8988T (cell line): ENCODE measurements at regions not wholly inside any gene's neighbourhood (a gene's known extent, or its start where the extent isn't known, plus 50 kb on each side); places are given as distances from the start of the nearest gene placed in this dataset.

Experiments
- DNase-seq: peaks from one replicate; pipeline ENCODE4 v3.0.0; 2011

DNA sequence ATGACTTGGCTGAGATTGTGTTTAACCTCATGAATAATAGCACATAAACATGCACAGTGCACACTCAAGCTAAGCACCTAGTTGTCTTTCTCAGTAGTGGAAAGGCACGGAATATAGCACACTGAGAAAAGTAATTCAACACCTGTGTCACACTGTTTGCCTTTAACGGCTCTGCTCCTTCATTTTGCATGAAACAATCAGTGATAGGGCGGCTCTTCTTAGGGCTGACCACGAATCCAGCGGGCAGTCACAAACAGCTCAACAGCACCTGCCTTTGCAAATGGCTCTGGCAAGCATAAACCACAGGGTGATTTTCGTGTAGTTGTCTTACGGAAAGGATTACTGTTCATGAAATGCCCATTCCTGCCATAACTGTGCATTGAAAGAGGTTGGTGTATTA is 954.0 kb upstream of the TENM3 start:
- DNase-seq = no peak

DNA sequence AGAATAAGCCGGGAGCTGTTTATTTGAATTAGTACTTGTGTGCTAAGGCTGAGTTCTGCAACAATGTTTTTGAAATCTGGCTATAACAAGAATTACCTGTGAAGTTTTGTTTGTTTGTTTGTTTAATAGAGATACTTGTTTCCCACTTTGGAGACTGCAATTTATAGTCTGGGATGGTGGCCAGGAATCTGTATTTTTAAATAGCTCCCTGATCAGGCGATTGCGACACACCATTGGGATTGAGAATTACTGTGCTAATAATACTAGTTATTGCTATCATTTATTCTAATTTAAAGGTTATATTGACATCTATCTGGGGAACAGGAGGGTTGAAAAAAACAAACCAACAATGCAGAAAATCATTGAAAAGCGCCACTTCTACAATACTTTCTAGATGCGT is 951.6 kb upstream of the TENM3 start:
- DNase-seq = no peak

DNA sequence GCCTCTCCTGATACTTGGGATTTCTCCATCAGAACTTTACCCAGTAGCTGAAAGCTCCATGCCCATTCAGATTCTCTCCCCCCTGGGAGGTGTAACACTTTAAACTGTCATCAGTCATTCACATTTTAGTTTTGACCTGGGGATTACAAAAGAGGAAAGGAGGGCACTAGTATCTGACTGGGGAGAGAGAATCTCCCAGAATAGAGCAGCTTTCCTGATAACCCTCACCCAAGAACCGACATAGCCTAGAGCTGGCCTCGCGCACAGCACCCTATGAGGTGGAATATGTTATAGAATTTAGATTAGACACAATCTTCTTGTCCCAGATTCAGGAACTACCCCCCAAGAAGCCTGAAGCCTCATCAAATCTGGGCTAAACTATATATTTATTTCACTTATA is 950.2 kb upstream of the TENM3 start:
- no peak for DNase-seq

DNA sequence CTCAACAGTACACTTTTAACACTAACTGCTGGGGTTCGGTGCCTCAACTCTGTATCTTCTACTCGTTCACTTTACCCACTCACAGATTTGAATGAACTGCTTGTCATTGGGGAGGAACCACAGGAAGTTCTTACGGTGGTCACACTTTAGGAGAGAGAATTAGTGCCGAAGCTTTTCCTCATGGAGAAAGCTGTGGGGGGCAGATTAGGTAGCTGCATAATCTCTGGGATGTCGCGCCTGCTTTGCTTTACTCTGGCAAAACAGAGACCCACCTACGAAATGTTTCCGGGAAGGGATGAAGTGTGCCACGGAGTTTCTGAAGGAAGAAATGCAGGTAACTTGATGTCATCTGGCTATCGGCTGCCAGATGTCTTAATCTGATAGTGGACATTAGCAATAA is 949.7 kb upstream of the TENM3 start:
- no peak for DNase-seq

DNA sequence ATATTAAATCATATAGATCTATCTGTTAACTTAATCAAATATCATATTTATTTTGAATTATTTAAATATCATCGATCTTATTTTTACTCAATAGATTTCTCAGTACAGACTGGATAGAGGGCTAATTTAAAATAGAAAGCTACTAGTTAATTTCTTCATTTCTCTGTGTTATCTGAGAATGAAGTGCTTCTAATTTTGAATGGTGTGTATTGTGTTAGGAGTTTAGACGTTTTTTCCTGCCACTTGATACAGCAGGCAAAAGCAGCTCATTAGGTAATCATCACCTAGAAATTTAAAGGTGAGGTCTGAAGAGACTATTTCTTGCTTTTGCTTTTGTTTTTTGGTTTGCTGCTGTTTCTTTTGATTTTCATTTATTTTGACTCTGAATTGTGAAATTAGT is 948.8 kb upstream of the TENM3 start:
- DNase-seq = no peak

DNA sequence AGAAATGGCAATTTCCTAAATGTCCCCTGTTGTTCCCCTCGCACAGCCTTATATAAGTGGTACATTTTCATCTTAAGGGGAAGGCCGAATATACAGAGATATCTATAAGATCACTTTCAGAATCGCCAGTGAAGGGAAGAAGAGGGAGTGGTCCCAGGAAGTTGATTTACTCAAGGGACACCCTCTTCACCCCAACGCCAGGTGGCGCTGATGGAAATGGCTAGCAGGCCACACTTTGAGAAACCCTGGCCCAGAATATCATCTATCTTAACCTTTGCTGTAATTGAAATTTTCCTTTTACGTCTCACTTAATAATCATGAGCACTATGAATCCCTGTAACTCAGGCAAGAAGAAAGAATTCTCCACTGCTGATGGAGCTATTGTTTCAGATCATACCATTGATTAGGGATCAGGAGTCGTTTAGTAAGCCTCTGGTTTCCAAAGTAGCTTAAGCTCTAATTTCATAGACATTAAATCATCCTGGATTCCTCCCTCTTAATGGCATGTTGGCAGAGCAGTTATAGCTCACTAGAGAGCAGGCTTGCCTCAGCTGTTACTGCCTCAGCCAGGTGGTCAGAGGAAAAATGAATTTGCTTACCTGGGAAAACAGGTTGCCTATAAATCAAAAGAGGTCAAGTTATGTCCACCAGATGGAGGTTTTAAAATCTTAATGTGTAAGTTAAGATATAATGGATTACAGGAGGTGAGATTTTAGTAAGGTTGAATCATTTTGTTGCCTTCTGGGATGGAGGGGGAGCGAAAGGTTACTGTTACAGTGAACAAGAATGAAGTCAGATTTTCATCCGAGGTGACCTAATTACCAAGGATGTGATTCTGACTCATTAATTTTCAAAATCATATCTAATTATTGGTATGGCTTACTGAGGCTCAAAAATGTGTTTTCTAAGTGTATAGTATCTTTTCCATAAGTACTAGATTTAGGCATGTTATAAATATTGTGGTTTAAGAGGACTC is 941.2 kb upstream of the TENM3 start:
- DNase-seq = no peak

DNA sequence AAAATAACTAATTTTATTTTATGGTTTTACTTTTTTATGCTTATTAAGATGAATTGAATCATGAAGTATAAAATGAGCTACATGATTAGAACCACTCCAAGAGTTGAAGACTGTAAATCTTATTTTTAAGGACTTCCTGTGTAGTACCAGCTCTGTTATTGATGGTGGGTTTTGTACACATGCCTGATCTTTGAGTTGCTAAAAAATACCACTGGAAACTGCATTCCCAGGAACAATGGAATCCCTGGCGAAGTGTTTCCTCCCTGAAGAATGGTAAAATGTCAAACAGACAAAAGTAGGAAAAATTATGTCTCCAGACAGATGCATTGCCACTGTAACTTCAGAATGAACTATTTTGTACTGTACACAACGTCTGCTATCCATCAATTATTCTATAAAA is 935.4 kb upstream of the TENM3 start:
- no peak for DNase-seq

DNA sequence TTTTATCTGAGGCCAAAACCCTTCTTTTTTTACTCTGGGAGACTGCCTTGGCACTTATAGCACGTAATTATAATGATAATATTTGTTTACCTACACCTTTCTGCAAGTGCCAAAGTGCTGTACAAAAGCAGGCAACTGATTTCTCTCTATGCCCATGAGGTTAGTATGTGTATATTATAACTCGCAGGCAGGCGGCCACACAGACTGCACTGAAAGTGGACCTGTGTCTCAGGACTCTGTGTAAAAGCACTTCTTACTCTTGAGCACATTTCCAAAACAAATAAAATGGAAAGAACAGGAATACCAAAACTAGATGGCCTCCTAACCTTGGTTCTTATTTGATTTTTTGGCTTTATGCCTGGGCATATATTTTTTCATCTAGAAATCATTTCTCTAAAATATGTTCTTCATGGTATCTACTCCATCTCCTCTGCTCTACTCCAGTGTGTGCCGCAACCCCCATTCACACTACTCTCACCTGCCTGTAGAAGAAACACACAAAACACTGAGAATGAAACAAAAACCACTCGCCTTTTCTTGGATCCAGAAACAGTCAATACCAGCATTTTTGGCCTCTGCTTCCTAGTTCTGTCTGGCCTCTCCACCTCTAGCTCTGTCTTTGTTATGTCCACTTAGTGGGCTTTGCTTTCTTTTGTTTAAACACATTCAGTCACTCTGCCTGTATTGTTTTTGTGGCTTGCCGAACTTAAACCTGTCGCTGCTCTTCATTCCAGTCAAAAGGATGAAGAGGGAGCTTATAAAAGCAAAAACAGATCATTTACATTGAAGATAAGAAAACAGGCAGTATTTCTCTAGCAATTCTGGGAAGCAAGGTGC is 934.5 kb upstream of the TENM3 start:
- DNase-seq = no peak

DNA sequence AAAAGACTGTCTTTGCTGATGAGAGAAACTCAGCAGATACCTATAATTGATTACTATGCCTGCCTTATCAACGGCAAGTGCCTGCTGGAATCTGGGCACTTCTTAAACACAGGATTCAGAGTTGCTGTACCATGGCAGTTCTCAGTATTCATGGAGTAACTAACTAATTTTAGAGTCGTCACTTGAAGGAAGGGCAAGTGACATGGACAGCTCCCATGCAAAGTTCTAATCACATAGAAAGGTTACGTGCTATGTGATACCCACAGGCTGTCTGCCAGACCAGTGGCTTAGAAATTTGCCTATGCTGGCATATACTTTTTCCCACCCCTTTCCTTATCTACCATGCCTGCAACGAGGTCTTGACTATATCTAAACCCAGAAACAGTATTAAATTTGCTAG is 931.1 kb upstream of the TENM3 start:
- DNase-seq = no peak

DNA sequence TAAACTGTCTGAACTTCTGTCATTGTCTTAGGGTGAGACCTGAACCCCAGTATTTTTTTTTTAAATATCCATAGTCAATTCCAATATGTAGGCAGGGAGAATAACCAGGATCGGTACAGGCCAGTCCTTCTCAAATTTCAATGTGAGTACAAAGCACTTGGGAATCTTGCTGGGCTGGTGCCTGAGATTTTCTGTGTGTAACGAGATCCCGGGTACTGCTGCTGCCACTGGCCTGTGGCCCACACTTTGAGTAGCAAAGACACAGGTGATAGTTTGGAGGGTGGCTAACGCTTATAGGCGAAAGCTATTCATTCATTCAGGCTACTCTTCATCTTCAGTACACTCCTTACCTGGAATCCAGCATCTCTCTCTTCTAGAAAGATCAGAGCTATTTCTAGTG is 923.6 kb upstream of the TENM3 start:
- DNase-seq = no peak

DNA sequence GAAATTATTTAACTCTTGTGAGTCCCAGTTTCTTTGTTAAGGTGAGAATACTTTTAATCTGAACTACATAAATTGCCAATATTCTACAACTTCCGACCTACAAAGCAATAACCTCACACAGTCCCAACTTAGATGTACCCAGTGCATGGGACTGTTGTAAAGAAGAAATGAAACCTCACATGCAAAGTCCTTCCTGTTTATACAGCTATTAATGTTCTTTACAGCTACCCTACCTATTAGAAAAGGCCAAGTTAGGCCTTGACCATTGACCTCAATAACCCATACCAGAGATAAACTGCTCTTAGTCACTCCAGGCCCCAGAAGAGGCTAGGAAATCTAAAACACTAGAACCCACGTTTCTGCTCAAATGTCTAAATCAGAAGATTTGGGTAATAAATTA is 920.1 kb upstream of the TENM3 start:
- no peak for DNase-seq

DNA sequence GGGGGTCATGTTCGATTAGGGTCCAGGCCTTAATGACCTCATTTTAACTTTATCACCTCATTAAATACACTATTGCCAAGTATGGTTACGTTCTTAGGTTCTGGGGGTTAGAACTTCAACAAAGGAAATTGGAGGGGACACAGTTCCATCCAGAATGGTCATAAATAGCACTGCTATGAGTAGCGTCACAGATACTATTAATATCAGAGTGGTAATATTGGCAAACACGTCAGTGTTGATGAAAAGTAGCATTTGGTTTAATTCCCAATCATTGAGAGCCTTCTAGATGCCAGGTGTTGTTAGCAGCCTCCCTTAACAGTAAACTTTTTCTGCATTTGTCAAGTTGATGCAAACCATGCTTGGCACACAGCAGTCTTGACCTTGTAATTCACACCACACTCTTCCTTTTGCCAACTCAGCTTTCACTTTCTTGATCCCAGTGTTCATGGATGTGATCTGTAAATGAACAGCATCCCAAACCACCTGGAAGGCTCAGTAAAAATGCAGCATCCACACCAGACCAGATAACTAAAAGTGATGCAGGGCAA is 912.5 kb upstream of the TENM3 start:
- no peak for DNase-seq

DNA sequence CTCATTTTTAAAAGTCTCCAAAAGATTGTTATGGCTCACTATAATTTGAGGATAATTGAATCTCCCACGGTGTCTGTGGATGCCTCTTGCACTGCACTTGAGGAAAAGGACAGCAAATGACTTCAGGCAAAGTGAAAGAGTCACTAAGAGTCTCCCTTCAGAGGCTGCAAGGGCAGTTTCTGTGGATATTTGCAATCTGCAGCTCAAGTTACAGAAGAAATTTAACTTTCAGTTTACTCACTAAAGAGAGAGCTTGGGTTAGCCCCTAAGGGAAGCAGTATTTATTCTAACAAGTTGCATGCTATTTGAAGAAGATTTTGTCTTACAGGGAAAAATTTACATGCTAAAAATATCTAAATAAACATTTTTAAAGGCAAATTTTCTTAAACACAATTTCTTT is 912.0 kb upstream of the TENM3 start:
- DNase-seq = no peak

DNA sequence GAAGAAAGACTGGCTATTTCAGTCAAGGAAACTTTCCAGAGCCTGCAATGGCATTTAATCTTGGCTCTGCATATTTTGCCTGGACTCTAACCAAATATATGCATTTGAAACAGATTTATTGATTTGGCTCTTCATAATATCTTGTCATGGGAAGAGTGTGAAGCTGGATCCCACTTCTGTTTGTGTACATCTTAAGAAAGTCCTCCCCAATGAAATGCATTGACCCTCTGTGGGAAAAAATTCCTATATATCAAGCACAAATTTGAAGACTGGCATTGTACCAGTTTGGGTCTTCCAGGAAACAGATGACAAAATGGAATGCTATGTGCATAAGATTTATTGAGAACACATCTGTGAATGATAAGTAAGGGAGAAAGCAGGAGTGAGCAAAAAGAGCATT is 897.3 kb upstream of the TENM3 start:
- DNase-seq = no peak

DNA sequence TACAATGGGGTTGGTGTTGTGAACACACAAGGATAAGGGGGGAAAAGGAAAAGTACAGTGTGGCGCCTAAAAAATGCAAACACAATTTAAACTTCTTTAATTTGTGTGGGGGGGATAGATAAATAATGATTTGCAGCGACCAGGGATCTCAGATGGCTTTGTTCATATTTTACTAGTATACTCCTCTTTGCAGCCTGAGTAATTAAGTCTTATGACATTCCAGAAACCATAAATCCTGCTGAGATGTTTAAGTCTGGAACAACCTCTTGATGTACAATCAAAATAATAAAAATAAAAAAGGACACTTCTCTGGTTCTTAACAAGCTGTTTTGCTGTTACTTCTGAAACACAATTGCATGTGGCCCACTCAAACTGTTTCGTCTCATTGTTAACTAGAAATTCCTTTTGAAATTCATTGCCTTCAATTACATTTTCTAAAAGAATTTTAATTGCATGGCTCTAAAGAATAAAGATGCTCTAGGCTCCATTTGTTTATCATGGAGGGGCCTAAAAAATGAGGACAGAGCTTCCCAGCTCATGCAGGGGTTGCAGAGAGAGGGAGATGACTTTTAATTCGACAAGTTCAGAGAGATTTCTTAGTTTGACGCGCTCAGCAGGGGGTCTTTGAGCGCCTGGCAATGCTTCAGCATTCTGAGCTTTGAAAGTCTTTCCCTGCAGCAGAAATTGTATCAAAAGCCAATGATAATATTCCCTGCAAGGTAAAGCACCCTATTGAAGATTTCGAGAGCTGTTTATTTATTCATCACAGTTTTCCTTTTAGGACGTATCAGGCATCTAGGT is 892.4 kb upstream of the TENM3 start:
- no peak for DNase-seq

DNA sequence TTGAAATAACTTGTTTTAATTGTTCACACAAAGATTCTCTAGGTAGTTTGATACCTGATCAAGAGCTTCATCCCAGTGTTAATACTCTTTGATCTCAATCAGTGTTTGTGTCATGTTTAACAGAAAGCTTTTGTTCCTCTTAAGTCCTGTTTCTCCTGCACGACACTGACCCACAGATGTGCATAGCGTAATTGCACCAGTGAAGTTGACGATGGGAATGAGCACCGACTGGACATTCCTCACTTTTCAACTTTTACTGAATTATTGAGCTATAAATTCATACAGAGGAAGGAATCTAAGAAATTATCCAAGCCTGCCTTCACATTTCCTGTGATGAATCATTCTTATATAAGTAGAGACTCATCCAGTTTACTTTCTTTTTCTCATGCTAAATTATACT is 878.7 kb upstream of the TENM3 start:
- no peak for DNase-seq

DNA sequence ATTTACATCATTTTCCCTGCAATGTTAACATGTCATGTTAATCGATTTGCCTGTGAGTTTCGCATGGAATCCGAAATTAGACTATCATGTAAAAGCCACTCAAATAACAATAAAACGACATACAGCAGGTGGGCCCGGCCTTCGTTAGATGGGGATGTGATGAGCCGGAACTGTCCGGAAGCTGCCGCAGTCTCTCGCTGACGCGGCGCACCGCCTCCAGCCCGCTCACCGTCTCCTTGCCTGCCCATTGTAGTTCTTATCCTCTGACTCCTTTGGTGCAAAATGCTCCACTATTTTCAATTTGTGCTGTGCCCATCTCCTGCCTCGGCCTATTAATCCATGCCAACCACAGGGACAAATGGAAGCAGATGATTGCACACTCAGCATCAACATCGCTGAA is 877.5 kb upstream of the TENM3 start:
- DNase-seq = no peak

DNA sequence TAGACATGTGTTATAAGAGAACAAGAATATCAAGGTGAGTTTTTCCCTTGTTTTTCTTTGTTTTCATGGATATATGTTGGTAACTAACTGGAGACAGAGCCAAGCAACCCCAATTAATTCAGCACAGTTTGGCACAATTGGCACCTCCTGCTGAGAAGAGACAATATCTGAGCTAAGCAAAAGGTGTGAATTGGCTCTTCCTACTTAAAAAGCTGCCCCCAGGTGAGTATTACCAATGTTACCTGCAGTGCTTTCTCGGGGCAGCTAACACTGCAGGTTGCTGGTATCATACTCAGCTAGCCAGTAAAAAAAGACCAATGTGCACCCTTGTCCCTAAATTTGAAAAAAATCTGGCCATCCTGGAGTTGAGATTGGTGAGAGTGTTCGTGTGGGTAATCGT is 871.2 kb upstream of the TENM3 start:
- DNase-seq = no peak

DNA sequence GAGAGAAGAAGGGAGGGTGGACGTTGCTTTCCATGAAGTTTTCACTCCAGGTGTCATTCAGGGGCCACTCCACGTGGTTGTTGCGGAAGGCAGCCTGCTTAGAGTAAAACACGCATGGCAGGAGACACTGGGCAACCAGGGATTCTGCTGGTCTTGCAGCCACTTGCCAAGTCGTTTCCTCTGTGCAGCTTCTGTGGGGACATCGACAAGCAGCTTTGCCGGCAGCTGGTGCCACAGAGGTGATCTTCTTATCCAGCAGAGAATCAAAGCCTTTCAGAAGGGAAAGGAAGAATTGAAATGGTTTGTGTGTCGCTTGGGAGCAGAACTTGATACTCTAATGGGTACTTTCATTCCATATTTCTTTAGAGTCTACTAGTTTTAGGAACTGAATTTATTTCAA is 867.1 kb upstream of the TENM3 start:
- no peak for DNase-seq

DNA sequence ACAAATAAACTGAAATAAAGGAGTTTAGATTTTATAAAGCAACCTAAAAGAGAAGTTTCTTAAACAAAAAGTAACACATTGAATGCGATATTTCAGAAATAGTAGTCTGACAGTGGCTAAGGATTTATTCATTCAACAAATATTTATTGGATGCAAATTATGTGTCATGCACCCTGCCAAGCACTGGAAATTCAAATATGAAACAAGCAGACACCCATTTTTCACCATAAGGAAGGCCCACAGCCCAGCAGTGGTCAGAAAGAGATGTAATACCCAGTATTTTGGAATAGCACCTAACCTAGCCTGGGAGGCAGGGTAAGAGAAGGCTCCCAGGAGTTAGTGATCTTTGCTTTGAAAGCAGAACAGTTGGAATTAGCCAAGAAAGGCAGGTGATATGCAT is 855.1 kb upstream of the TENM3 start:
- no peak for DNase-seq

DNA sequence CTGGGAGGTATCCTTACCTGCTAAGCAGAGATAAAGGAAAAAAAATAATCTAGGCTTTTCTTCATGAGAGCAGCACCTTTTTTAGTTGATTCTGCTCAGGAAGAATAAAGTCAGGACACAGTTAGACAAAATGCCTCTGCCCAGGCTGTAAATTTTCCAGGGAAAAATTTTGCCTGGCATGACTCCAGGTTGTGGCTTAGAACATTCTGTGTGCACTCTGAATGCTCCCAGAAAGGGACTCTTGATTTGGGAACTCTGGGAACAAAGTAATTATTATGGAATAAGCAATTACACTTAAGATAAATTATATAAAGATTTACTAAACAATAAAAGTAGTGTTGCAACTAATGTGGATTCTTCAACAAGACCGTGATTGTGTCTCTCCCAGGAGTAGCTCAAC is 826.2 kb upstream of the TENM3 start:
- no peak for DNase-seq

DNA sequence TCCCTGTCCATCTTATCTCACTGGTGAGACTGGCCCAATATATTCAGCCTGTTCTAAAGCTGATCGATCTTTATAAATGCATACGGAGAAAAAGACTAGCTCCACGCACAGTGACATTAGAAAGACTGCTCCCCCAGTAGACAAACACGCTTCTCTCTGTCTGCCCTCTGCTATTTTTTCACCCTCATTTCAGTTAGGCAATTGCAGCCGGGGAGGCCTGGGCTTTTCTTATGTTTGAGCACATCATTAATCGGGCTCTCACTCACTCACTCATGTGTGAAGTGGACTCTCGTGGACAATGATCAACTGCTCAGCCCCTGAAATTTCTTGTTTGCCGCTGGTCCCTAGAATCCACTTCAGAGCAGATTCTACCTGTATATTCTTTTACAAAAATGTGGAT is 824.7 kb upstream of the TENM3 start:
- no peak for DNase-seq

DNA sequence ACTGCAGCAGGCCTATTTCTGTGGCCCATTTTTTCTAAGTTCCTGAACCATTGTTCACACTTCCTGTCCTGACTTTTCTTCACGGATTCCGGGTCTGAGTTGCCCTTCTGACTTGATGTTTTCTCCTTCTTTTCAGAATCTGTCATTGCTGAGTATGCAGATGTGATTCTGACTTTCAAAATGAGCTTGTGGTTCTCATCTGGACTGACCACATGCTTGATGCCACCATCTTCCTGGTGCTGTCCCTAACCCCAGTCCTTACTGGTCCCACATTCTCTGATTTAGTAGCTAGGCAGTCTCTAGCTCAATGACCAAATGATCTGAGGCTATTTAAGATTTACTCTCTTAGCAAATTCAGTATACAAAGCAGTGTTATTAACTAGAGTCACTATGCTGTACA is 822.3 kb upstream of the TENM3 start:
- DNase-seq = no peak
